ENCODE measurements at regions not wholly inside any gene's neighbourhood (a gene's known extent, or its start where the extent isn't known, plus 50 kb on each side); places are given as distances from the start of the nearest gene placed in this dataset.

DNA sequence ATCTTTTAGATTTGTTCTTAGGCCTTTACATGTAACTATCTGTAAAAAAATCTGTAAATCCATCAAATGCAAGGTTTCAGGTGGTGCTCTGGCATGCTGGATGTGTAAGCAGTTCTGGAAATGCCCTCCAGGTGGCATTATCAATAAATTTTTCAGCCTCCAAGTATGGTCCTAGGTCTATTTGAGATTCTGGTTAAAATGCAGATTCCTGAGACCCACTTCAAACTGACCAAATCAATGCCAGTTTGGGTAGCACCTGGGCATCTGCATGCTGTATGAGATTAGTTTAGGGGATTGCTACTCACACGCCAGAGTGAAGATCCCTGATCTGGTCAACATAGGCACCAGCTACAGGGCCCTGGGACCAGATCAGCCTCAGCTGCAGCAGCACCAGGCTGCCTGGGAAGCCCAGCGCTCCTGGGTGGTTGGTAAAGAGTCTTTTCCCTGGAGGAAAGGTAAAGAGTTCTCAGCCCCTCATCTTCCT, 507.3 kb upstream of the CITED2 start:
- H3K9me1 ChIP-seq (ENCODE audit: control insufficient read depth, insufficient read depth, low read length), result no peaks in the 10 kb centered on the region
- H2AFZ ChIP-seq (ENCODE audit: low read depth, low read length), result peak overlapping the region; percentile 74
- peak overlapping the region in 1 of 2 experiments; percentile 68; a peak in 1 of 4 replicates for H3K9ac ChIP-seq (ENCODE audit: insufficient read depth in 1 of 2, low read depth in 2 of 2, low read length in 2 of 2)
- 19% methylated on average over 2 of the region's 2 CpGs for WGBS (ENCODE audit: insufficient coverage, low coverage, missing lambda C conversion rate)
- no peaks in the 10 kb centered on the region for H3K9me3 ChIP-seq (replicated peaks; ENCODE audit: control insufficient read depth, insufficient read depth, low read depth, low read length)
- POLR2A ChIA-PET, result interaction anchor here (0.5 to 0.9 kb wide), 3 partner anchors 10 to 1956 kb away, joined by 3 read pairs; no protein-coding TSS in a partner anchor
- no TSS peak for BruUV-seq (replicated peaks)
- TF ChIP-seq RBBP5 (IDR thresholded peaks at IDR 0.05; ENCODE audit: borderline replicate concordance, insufficient read depth, low read length, poor library complexity, severe bottlenecking) (no peak), RAD21 (CRISPR knock-in tag; conservative IDR thresholded peaks at IDR 0.05 in 1 of 2, IDR thresholded peaks at IDR 0.05 in 1 of 2) (peak; percentile 39 to 61), ZBED1 (IDR thresholded peaks at IDR 0.05) (no peak), POLR2AphosphoS5 (IDR thresholded peaks at IDR 0.05; ENCODE audit: control insufficient read depth, insufficient read depth, low read depth, low read length) (no peak), SMC3 (conservative IDR thresholded peaks at IDR 0.05; ENCODE audit: insufficient read depth, low read depth, low read length) (peak; percentile 34; the same call in 1 of the 2 replicates), CBFA2T3 (IDR thresholded peaks at IDR 0.05) (0 out of 2 replicates have a peak, but pooled peaks have one; percentile 12), MEF2D (tag; conservative IDR thresholded peaks at IDR 0.05; ENCODE audit: low read depth) (no peak)
- TF ChIP-seq, protein P1, sequence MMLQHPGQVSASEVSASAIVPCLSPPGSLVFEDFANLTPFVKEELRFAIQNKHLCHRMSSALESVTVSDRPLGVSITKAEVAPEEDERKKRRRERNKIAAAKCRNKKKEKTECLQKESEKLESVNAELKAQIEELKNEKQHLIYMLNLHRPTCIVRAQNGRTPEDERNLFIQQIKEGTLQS (IDR thresholded peaks at IDR 0.05), result no peak
- TF ChIP-seq, protein P1 (CRISPR knock-in tag; conservative IDR thresholded peaks at IDR 0.05), result no peak
- TF ChIP-seq, protein P2, sequence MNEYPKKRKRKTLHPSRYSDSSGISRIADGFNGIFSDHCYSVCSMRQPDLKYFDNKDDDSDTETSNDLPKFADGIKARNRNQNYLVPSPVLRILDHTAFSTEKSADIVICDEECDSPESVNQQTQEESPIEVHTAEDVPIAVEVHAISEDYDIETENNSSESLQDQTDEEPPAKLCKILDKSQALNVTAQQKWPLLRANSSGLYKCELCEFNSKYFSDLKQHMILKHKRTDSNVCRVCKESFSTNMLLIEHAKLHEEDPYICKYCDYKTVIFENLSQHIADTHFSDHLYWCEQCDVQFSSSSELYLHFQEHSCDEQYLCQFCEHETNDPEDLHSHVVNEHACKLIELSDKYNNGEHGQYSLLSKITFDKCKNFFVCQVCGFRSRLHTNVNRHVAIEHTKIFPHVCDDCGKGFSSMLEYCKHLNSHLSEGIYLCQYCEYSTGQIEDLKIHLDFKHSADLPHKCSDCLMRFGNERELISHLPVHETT (CRISPR knock-in tag; conservative IDR thresholded peaks at IDR 0.05 in 1 of 2, IDR thresholded peaks at IDR 0.05 in 1 of 2), result no peak
- TF ChIP-seq, protein P3, sequence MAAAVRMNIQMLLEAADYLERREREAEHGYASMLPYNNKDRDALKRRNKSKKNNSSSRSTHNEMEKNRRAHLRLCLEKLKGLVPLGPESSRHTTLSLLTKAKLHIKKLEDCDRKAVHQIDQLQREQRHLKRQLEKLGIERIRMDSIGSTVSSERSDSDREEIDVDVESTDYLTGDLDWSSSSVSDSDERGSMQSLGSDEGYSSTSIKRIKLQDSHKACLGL (CRISPR knock-in tag; IDR thresholded peaks at IDR 0.05; ENCODE audit: borderline replicate concordance, poor library complexity, severe bottlenecking), result no peak
- TF ChIP-seq, protein P4, sequence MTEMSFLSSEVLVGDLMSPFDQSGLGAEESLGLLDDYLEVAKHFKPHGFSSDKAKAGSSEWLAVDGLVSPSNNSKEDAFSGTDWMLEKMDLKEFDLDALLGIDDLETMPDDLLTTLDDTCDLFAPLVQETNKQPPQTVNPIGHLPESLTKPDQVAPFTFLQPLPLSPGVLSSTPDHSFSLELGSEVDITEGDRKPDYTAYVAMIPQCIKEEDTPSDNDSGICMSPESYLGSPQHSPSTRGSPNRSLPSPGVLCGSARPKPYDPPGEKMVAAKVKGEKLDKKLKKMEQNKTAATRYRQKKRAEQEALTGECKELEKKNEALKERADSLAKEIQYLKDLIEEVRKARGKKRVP (CRISPR knock-in tag; IDR thresholded peaks at IDR 0.05), result no peak
- TF ChIP-seq, protein P5, sequence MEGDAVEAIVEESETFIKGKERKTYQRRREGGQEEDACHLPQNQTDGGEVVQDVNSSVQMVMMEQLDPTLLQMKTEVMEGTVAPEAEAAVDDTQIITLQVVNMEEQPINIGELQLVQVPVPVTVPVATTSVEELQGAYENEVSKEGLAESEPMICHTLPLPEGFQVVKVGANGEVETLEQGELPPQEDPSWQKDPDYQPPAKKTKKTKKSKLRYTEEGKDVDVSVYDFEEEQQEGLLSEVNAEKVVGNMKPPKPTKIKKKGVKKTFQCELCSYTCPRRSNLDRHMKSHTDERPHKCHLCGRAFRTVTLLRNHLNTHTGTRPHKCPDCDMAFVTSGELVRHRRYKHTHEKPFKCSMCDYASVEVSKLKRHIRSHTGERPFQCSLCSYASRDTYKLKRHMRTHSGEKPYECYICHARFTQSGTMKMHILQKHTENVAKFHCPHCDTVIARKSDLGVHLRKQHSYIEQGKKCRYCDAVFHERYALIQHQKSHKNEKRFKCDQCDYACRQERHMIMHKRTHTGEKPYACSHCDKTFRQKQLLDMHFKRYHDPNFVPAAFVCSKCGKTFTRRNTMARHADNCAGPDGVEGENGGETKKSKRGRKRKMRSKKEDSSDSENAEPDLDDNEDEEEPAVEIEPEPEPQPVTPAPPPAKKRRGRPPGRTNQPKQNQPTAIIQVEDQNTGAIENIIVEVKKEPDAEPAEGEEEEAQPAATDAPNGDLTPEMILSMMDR (IDR thresholded peaks at IDR 0.05 in 2 of 3, conservative IDR thresholded peaks at IDR 0.05 in 1 of 3; ENCODE audit: insufficient read depth in 2 of 3, low read depth in 1 of 3, low read length in 3 of 3), result peak; percentile 44 to 52 (median 48); a peak in 4 of 6 replicates
- no peaks in the 10 kb centered on the region for H3K36me3 ChIP-seq (ENCODE audit: control insufficient read depth, insufficient read depth, low read length)
- in situ Hi-C loops (cut with MboI), result no loop called here
- no peak overlapping the region for H3K4me3 ChIP-seq
- H3K79me2 ChIP-seq (ENCODE audit: control insufficient read depth, insufficient read depth, low read length), result no peaks in the 10 kb centered on the region
- ATAC-seq (peak; percentile 85), FAIRE-seq (peak; percentile 26), DNase-seq (ENCODE audit: extremely low read depth in 1 of 4, low spot score in 3 of 4) (peak; percentile 27 to 43 (median 34))
- H4K20me1 ChIP-seq (replicated peaks; ENCODE audit: control insufficient read depth, insufficient read depth, low read length), result no peaks in the 10 kb centered on the region
- 0 out of 2 replicates have a peak overlapping the region, but pooled peaks have one; percentile 2 for H3K4me2 ChIP-seq (ENCODE audit: insufficient read depth, low read length)
- no peak overlapping the region for H3K27ac ChIP-seq (ENCODE audit: extremely low read depth, low read depth, low read length)
- H3K4me1 ChIP-seq (replicated peaks in 1 of 2; ENCODE audit: control insufficient read depth in 2 of 2, insufficient read depth in 2 of 2, low read length in 2 of 2), result peaks cover 0 to 18% of the 10 kb centered on the region in 2 experiments; a peak in 4 of 5 replicates
- no peaks in the 10 kb centered on the region for H3K27me3 ChIP-seq (ENCODE audit: control insufficient read depth in 2 of 2, insufficient read depth in 2 of 2, low read length in 2 of 2)
- intact Hi-C loops (cut with micrococcal nuclease), result loop anchor here (5.0 kb wide), 2 partner anchors 116 to 509 kb away; partner anchors contain the start of gene CITED2
- CTCF ChIA-PET (ENCODE audit: low intra/inter-chr PET ratio), result interaction anchor here (0.6 kb wide), 1 partner anchor 509 kb away, joined by 5 read pairs; no protein-coding TSS in a partner anchor

Data from K562 (cell line).